GM12873 (cell line): ENCODE measurements at regions not wholly inside any gene's neighbourhood (a gene's known extent, or its start where the extent isn't known, plus 50 kb on each side); places are given as distances from the start of the nearest gene placed in this dataset.

ENCODE experiments used
- CTCF ChIP-seq: IDR thresholded peaks from 2 replicates; pipeline ENCODE4 v1.5.1; 2012; ENCODE audit warnings: low read depth, mild to moderate bottlenecking, moderate library complexity, low read length, control low read depth; ENCODE audit not compliant: insufficient read depth; ENCODE audit errors: missing control alignments

- no peak for TF ChIP-seq CTCF
These were observed 420.8 kb downstream of the CCDC91 start for GRCh38 chr12:28611115-28611435.

- no peak for TF ChIP-seq CTCF
These were observed 421.2 kb downstream of the CCDC91 start for GRCh38 chr12:28611449-28611848.

- TF ChIP-seq CTCF = no peak
These were observed 427.9 kb downstream of the CCDC91 start for GRCh38 chr12:28618171-28618570.

GRCh38 chr12:28618772-28619171 is 428.5 kb downstream of the CCDC91 start:
- no peak for TF ChIP-seq CTCF

GRCh38 chr12:28620281-28620680 is 430.0 kb downstream of the CCDC91 start:
- TF ChIP-seq CTCF = no peak

GRCh38 chr12:28622406-28622805 is 432.1 kb downstream of the CCDC91 start:
- no peak for TF ChIP-seq CTCF

GRCh38 chr12:28626504-28626903 is 436.2 kb downstream of the CCDC91 start:
- TF ChIP-seq CTCF = no peak

- TF ChIP-seq CTCF = no peak
These were observed 439.4 kb downstream of the CCDC91 start for GRCh38 chr12:28629691-28630090.
